HCT116 (cell line): ENCODE measurements at regions not wholly inside any gene's neighbourhood (a gene's known extent, or its start where the extent isn't known, plus 50 kb on each side); places are given as distances from the start of the nearest gene placed in this dataset.

Experiments
- ATAC-seq: fragments of 200-7000 bp; cut with Tn5 transposase; 2 replicates; pipeline ENCODE4 v1.9.1; 2020; ENCODE audit warnings: mild to moderate bottlenecking, moderate library complexity
- BruUV-seq: library from RNA; stranded (reverse); fragments of 400-500 nt; replicated peaks from 2 replicates; lab custom pipeline; 2021; lab: Mats Ljungman, UMichigan
- CTCF ChIA-PET: fragments of 300-600 bp; sonication (Branson Sonifier 250); formaldehyde crosslinking; loops from one replicate; lab custom pipeline; 2021; ENCODE audit warnings: antibody characterized with exemption; lab: Charles Lee
- POLR2A ChIA-PET: fragments of 300-600, 350-600 bp; sonication (Branson Sonifier 250); formaldehyde crosslinking; loops from one replicate; lab custom pipeline; 2021; ENCODE audit warnings: antibody characterized with exemption; lab: Charles Lee
- RAD21 ChIA-PET, 2 experiments: fragments of 300-600 bp; sonication (Branson Sonifier 250); formaldehyde crosslinking; loops; one replicate each; lab custom pipeline; 2023; ENCODE audit warnings: low total read pairs in 2 of 2; ENCODE audit not compliant: uncharacterized antibody in 2 of 2, unreplicated experiment in 2 of 2, low non-redundant PET in 1 of 2; lab: Charles Lee
- DNase-seq: peaks from one replicate; pipeline ENCODE4 v3.0.0-alpha.2; 2010; ENCODE audit warnings: low read depth, low spot score
- H2AFZ ChIP-seq: fragments of 200-600 bp; shearing (Covaris generic), sonication (generic); 2 replicates; pipeline ENCODE4 v1.6.1; 2017; ENCODE audit warnings: low read depth, mixed run types, mixed read lengths, antibody characterized with exemption, low read length; ENCODE audit not compliant: poor library complexity, severe bottlenecking
- H3K27ac ChIP-seq: 2 replicates; pipeline ENCODE4 v1.5.1; 2012; ENCODE audit warnings: low read depth, low read length
- H3K27me3 ChIP-seq: fragments of 200-600 bp; sonication (generic); 2 replicates; pipeline ENCODE4 v1.6.1; 2016; ENCODE audit warnings: mixed run types, low read length, mixed read lengths; ENCODE audit not compliant: insufficient read depth
- H3K36me3 ChIP-seq, 2 experiments: fragments of 200-500 bp in 1 of 2; fragments of 200-600 bp in 1 of 2; sonication (Bioruptor generic) in 1 of 2; sonication (generic) in 1 of 2; 2 replicates each; pipeline versions ENCODE4 v1.5.1 to v1.6.1; 2014 to 2016; ENCODE audit warnings: low read length in 2 of 2, inconsistent platforms in 1 of 2, mixed read lengths in 1 of 2, mixed run types in 1 of 2; ENCODE audit not compliant: insufficient read depth in 2 of 2, control insufficient read depth in 1 of 2
- H3K4me1 ChIP-seq, 2 experiments: fragments of 200-600 bp in 1 of 2; sonication (generic) in 1 of 2; 2 replicates each; pipeline versions ENCODE4 v1.5.1 to v1.6.1; 2012 to 2017; ENCODE audit warnings: low read length in 2 of 2, inconsistent platforms in 1 of 2, mild to moderate bottlenecking in 1 of 2, mixed read lengths in 1 of 2, mixed run types in 1 of 2, moderate library complexity in 1 of 2; ENCODE audit not compliant: insufficient read depth in 2 of 2, control insufficient read depth in 1 of 2
- H3K4me2 ChIP-seq: fragments of 200-600 bp; sonication (generic); 2 replicates; pipeline ENCODE4 v1.6.1; 2017; ENCODE audit warnings: mixed run types, low read length, mixed read lengths
- H3K4me3 ChIP-seq, 2 experiments: fragments of 200-600 bp in 1 of 2; sonication (generic) in 1 of 2; replicated peaks in 1 of 2; 2 replicates each; pipeline ENCODE4 v1.5.1; 2011 to 2016; ENCODE audit warnings: low read length in 2 of 2, control low read depth in 1 of 2, low read depth in 1 of 2, mild to moderate bottlenecking in 1 of 2, mixed read lengths in 1 of 2, mixed run types in 1 of 2
- H3K79me2 ChIP-seq: fragments of 200-600 bp; sonication (generic); 2 replicates; pipeline ENCODE4 v1.6.1; 2017; ENCODE audit warnings: mild to moderate bottlenecking, mixed run types, low read length, moderate library complexity, mixed read lengths; ENCODE audit not compliant: insufficient read depth
- H3K9ac ChIP-seq: fragments of 200-600 bp; sonication (generic); 2 replicates; pipeline ENCODE4 v1.6.1; 2016; ENCODE audit warnings: low read length, mixed read lengths
- H3K9me2 ChIP-seq: fragments of 200-600 bp; sonication (generic), shearing (Covaris generic); 2 replicates; pipeline ENCODE4 v1.6.1; 2017; ENCODE audit warnings: mixed run types, mild to moderate bottlenecking, moderate library complexity; ENCODE audit not compliant: insufficient read depth
- H3K9me3 ChIP-seq, 2 experiments: fragments of 200-500 bp in 1 of 2; fragments of 200-600 bp in 1 of 2; sonication (Bioruptor generic) in 1 of 2; sonication (generic) in 1 of 2; 2 replicates each; pipeline ENCODE4 v1.6.1; 2014 to 2017; ENCODE audit warnings: low read length in 2 of 2, mixed read lengths in 2 of 2, inconsistent platforms in 1 of 2, low read depth in 1 of 2, mild to moderate bottlenecking in 1 of 2, mixed run types in 1 of 2, moderate library complexity in 1 of 2; ENCODE audit not compliant: control insufficient read depth in 1 of 2, insufficient read depth in 1 of 2
- H4K20me1 ChIP-seq: fragments of 200-600 bp; sonication (generic), shearing (Covaris generic); 2 replicates; pipeline ENCODE4 v1.6.1; 2017; ENCODE audit warnings: mixed run types, mild to moderate bottlenecking, moderate library complexity; ENCODE audit not compliant: insufficient read depth
- CBX3 ChIP-seq: IDR thresholded peaks from 2 replicates; pipeline ENCODE4 v1.6.1; 2012; ENCODE audit warnings: low read depth
- CTCF ChIP-seq, 3 experiments: fragments of 200-600 bp in 1 of 3; sonication (generic) in 1 of 3; IDR thresholded peaks in 2 of 3; conservative IDR thresholded peaks in 1 of 3; 2 replicates each; pipeline ENCODE4 v1.5.1; 2012 to 2017; ENCODE audit warnings: low read depth in 2 of 3, low read length in 2 of 3, antibody characterized with exemption in 1 of 3, borderline replicate concordance in 1 of 3, control low read depth in 1 of 3, mild to moderate bottlenecking in 1 of 3, mixed read lengths in 1 of 3, mixed run types in 1 of 3, moderate library complexity in 1 of 3; ENCODE audit not compliant: insufficient read depth in 1 of 3
- ELF1 ChIP-seq: IDR thresholded peaks from 2 replicates; pipeline ENCODE4 v1.6.1; 2012; ENCODE audit warnings: low read depth, borderline replicate concordance
- EZH2phosphoT487 ChIP-seq: fragments of 200-600 bp; IDR thresholded peaks from 2 replicates; pipeline ENCODE4 v1.6.1; 2018; ENCODE audit warnings: antibody characterized with exemption, borderline replicate concordance
- REST ChIP-seq: IDR thresholded peaks from 2 replicates; pipeline ENCODE4 v1.6.1; 2012; ENCODE audit warnings: low read depth
- SIN3A ChIP-seq: IDR thresholded peaks from 2 replicates; pipeline ENCODE4 v1.6.1; 2012; ENCODE audit warnings: low read depth
- SP1 ChIP-seq: IDR thresholded peaks from 2 replicates; pipeline ENCODE4 v1.6.1; 2012; ENCODE audit warnings: low read depth
- ZBTB33 ChIP-seq: IDR thresholded peaks from 2 replicates; pipeline ENCODE4 v1.6.1; 2011; ENCODE audit warnings: mild to moderate bottlenecking, low read length, moderate library complexity; ENCODE audit not compliant: insufficient replicate concordance; ENCODE audit errors: extremely low read depth
- intact Hi-C: fragments of 100-400 bp; cut with micrococcal nuclease; formaldehyde crosslinking; loops from 2 replicates; pipeline ENCODE4 v1.10.0; 2022

DNA sequence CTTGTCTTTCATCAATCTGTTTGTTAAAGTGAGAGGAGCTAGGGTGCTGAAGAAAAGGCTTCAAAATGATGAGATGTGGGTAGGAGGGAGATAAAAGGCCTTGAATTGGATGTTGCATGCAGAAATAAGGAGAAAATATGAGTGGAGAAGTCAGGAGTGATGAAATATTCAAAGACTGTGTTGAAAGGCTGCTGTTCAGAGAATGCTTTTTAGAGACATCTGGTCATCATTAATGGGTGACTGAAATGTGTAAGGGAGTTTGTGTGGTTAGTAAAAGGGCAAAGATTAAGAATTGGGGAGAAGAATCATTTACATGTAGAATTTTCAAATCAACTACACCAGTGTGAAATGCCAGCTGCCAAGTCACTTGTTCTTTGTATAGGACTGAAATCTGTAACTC, 383.9 kb downstream of the MAT2B start:
- H3K27ac ChIP-seq: no peak overlapping the region
- ATAC-seq (no peak), DNase-seq (no peak)
- no peak for TF ChIP-seq ZBTB33
- TF ChIP-seq CTCF (IDR thresholded peaks at IDR 0.05 in 2 of 3, conservative IDR thresholded peaks at IDR 0.05 in 1 of 3; ENCODE audit: borderline replicate concordance in 1 of 3, insufficient read depth in 1 of 3, low read depth in 2 of 3, low read length in 2 of 3): no peak
- TF ChIP-seq REST: no peak
- no peak for TF ChIP-seq CBX3
- TF ChIP-seq SP1: no peak
- TF ChIP-seq SIN3A: no peak
- no peak for TF ChIP-seq ELF1
- no peak for TF ChIP-seq EZH2phosphoT487
- H3K9me2 ChIP-seq: no peaks in the 10 kb centered on the region
- H3K9ac ChIP-seq: no peak overlapping the region
- H3K4me3 ChIP-seq: no peak overlapping the region
- CTCF ChIA-PET: no interaction called here
- H3K4me2 ChIP-seq: no peak overlapping the region
- H3K9me3 ChIP-seq: no peaks in the 10 kb centered on the region; a peak in 1 of 4 replicates
- BruUV-seq: no TSS peak
- intact Hi-C loops: no loop called here
- POLR2A ChIA-PET: no interaction called here
- no peaks in the 10 kb centered on the region for H3K27me3 ChIP-seq
- no peaks in the 10 kb centered on the region for H3K4me1 ChIP-seq
- H2AFZ ChIP-seq: no peak overlapping the region
- H3K79me2 ChIP-seq: no peaks in the 10 kb centered on the region
- RAD21 ChIA-PET: no interaction called here
- H4K20me1 ChIP-seq: no peaks in the 10 kb centered on the region
- H3K36me3 ChIP-seq: no peaks in the 10 kb centered on the region
